ENCODE measurements at regions not wholly inside any gene's neighbourhood (a gene's known extent, or its start where the extent isn't known, plus 50 kb on each side); places are given as distances from the start of the nearest gene placed in this dataset.

DNA sequence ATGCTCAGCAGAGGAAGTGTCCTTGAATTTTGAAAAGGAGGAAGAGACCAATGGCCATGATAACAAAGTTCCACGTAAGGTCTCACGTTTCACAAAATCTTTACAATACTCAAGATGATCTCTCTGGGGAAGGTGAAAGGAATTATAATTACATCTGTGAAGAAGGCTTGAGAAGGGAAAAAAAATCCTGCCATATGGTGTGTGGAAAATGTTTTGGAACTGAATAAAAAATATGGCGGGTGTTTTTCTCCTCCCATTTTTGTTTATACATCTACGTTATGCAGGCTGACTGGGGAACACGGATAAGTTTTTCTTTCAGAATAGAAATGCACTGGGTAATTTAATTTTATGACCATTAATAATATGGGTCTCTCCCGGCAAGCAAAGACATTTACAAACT lies 425.6 kb upstream of the BRINP1 start:
- H3K4me1 ChIP-seq: no peaks in the 10 kb centered on the region
- no peaks in the 10 kb centered on the region for H3K27me3 ChIP-seq
- no peak overlapping the region for H3K4me3 ChIP-seq
- H3K36me3 ChIP-seq: no peaks in the 10 kb centered on the region
- no peak overlapping the region for H3K27ac ChIP-seq
- no peaks in the 10 kb centered on the region for H3K9me3 ChIP-seq
- DNase-seq (ENCODE audit: low spot score): no peak
- TF ChIP-seq, protein P1, sequence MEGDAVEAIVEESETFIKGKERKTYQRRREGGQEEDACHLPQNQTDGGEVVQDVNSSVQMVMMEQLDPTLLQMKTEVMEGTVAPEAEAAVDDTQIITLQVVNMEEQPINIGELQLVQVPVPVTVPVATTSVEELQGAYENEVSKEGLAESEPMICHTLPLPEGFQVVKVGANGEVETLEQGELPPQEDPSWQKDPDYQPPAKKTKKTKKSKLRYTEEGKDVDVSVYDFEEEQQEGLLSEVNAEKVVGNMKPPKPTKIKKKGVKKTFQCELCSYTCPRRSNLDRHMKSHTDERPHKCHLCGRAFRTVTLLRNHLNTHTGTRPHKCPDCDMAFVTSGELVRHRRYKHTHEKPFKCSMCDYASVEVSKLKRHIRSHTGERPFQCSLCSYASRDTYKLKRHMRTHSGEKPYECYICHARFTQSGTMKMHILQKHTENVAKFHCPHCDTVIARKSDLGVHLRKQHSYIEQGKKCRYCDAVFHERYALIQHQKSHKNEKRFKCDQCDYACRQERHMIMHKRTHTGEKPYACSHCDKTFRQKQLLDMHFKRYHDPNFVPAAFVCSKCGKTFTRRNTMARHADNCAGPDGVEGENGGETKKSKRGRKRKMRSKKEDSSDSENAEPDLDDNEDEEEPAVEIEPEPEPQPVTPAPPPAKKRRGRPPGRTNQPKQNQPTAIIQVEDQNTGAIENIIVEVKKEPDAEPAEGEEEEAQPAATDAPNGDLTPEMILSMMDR (IDR thresholded peaks at IDR 0.05): no peak

DNA sequence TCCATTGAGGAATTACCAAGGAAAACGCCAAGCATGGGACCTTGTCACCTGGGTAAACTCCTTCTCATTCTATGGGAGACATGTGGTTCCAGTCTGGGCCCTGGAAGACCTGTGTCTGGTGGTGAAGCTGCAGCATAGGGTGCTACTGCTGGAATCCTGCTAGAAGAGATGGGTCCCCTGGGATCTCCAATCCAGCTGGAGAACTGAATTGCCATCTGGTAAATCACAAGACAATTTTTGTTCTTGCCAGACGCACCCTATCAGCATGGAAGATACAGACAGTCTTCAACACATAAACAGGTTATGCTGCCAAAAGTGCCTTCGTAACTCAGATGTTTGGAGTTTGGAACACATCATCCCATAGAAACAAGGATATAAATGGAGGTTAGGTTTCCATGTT lies 424.0 kb upstream of the BRINP1 start:
- H3K27me3 ChIP-seq: no peaks in the 10 kb centered on the region
- H3K4me3 ChIP-seq: no peak overlapping the region
- H3K4me1 ChIP-seq: no peaks in the 10 kb centered on the region
- no peaks in the 10 kb centered on the region for H3K36me3 ChIP-seq
- TF ChIP-seq, protein P1 (IDR thresholded peaks at IDR 0.05): no peak
- no peak for DNase-seq (ENCODE audit: low spot score)
- no peak overlapping the region for H3K27ac ChIP-seq
- no peaks in the 10 kb centered on the region for H3K9me3 ChIP-seq

DNA sequence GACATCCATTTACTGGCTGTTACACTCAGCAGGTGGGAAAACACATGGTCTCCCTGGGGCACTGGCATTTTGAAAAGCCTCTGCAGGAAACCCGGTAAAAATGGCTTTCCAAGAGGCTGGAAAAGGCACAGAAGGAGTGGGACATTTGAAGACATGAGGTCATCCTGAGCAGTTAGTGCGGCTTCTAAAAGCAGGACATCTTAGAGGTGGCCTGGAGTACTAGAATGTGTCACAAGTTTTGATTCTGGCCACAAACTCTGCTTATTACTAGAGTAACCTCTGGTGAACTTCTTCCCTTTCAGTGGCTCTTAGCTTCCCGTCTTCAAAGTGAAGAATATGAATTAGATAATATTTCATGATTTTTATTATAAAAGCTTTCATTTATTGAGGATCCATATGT lies 423.0 kb upstream of the BRINP1 start:
- no peaks in the 10 kb centered on the region for H3K4me1 ChIP-seq
- no peaks in the 10 kb centered on the region for H3K9me3 ChIP-seq
- no peak overlapping the region for H3K27ac ChIP-seq
- DNase-seq (ENCODE audit: low spot score): no peak
- H3K4me3 ChIP-seq: no peak overlapping the region
- no peaks in the 10 kb centered on the region for H3K27me3 ChIP-seq
- TF ChIP-seq, protein P1 (IDR thresholded peaks at IDR 0.05): no peak
- no peaks in the 10 kb centered on the region for H3K36me3 ChIP-seq

DNA sequence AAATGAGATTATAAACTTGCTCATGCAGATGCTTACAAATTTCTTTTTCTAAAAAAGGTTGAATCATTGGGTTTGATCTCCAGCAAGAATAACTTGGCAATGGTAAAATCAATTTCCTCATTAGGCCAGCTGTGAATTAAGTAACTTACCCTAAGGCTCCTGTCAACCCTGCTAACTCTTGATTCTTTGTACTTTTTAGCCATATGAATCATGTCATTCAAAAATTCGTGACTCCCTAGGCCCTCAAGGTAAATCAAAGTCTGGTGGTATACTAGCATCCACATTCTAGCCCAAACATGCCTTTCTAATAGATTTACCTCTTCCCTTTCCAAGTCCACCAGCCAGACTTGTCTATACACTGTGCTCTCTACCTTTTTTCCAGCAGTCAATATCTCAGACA lies 420.8 kb upstream of the BRINP1 start:
- no peaks in the 10 kb centered on the region for H3K4me1 ChIP-seq
- no peak for DNase-seq (ENCODE audit: low spot score)
- H3K4me3 ChIP-seq: no peak overlapping the region
- H3K36me3 ChIP-seq: no peaks in the 10 kb centered on the region
- no peaks in the 10 kb centered on the region for H3K27me3 ChIP-seq
- TF ChIP-seq, protein P1 (IDR thresholded peaks at IDR 0.05): no peak
- H3K27ac ChIP-seq: no peak overlapping the region
- H3K9me3 ChIP-seq: no peaks in the 10 kb centered on the region

DNA sequence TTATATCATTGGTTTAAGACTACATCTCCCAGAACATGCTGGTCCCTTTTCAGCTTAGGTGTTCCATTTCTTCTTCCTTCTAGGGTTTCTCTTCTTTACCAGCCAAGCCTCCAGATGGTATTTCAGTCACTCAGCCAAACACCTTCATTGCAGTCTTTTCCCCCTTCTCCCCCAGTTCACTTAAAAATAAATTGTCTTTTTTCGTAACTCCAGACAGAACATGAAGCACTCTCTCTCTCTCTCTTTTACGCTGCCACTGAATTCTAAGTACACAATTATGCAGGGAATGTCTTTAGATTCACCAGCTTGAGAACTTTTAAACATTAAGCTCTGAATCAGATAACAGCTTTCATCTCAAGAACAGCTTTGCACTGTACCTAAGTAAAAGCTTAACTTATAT lies 419.7 kb upstream of the BRINP1 start:
- H3K4me1 ChIP-seq: no peaks in the 10 kb centered on the region
- no peaks in the 10 kb centered on the region for H3K9me3 ChIP-seq
- H3K27ac ChIP-seq: no peak overlapping the region
- no peaks in the 10 kb centered on the region for H3K27me3 ChIP-seq
- TF ChIP-seq, protein P1 (IDR thresholded peaks at IDR 0.05): no peak
- no peak for DNase-seq (ENCODE audit: low spot score)
- no peak overlapping the region for H3K4me3 ChIP-seq
- no peaks in the 10 kb centered on the region for H3K36me3 ChIP-seq

DNA sequence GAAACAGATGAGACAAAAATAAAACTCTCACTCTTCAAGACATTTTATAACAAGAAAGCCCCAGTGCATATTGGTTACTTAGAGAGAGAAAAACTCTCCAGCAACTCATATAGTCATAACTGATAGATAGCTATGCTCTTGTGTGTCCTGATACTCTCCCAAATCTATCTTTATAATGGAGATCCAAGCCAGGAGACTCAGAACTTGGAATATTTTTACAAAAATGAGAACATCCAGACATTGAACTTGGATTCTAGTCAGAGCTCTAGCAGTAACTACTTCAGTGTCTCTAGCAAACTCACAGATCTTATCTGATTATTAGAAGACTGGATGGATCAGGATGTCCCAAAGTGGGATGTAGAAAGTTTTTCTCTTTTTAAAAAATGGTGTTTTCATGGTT lies 412.7 kb upstream of the BRINP1 start:
- no peaks in the 10 kb centered on the region for H3K4me1 ChIP-seq
- no peak for DNase-seq (ENCODE audit: low spot score)
- H3K36me3 ChIP-seq: no peaks in the 10 kb centered on the region
- H3K9me3 ChIP-seq: no peaks in the 10 kb centered on the region
- no peak overlapping the region for H3K27ac ChIP-seq
- H3K27me3 ChIP-seq: no peaks in the 10 kb centered on the region
- TF ChIP-seq, protein P1 (IDR thresholded peaks at IDR 0.05): no peak
- H3K4me3 ChIP-seq: no peak overlapping the region

Measured in right atrium auricular region (tissue), 2 donors.